ENCODE measurements at regions not wholly inside any gene's neighbourhood (a gene's known extent, or its start where the extent isn't known, plus 50 kb on each side); places are given as distances from the start of the nearest gene placed in this dataset.

DNA sequence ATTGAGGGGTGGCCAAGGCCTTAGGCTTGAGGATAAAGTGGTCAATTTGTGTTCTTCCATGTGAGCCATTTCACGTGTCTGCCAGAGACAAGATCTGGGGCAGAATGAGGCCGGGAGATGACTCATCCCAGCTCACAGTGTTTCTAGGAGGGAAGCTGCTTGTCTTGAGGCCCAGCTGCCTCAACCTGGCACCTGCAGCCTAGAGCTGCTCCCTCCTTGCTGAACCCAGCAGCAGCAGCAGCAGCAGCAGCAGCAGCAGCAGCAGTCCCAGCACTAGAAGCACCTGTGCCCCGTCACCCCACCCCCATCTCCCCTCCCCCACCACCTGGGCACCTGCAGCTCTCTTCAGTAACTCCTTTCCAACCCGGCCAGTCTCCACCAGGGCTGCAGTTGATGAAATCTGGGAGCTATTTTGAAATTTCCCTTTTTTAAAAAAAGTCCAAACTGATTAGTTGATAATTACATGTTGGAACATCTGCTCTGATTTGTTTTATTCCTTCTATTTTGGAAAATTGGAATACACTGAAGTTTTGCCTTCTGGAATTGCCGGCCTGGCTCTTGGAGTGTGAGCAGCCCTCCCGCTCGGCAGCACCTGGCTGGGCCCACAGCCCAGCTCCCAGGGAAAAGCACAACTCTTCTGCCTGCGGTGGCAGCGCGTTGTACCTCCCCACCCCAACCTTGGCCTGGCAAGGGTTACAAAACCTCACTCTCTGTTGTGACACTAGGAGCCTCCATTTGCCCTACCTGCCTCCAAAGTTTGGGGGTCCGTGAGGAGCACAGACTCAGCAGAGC is 143.5 kb downstream of the NXPE2 start:
- H3K27ac ChIP-seq (ENCODE audit: control insufficient read depth, insufficient read depth, low read length): no peak overlapping the region
- no peaks in the 10 kb centered on the region for H4K20me1 ChIP-seq (ENCODE audit: control insufficient read depth, extremely low read depth, insufficient read depth, low read length)
- H3K9me1 ChIP-seq (ENCODE audit: control insufficient read depth, extremely low read depth, insufficient read depth, low read length): no peaks in the 10 kb centered on the region
- no peaks in the 10 kb centered on the region for H3K27me3 ChIP-seq (ENCODE audit: control insufficient read depth, extremely low read depth, insufficient read depth, low read length)
- H2AFZ ChIP-seq (ENCODE audit: control insufficient read depth, low read length): no peak overlapping the region
- no peak for DNase-seq (ENCODE audit: low read depth, low spot score)
- no peaks in the 10 kb centered on the region for H3K79me2 ChIP-seq (ENCODE audit: control insufficient read depth, insufficient read depth, low read length)
- H3K9me3 ChIP-seq (ENCODE audit: control insufficient read depth, low read depth, low read length): no peaks in the 10 kb centered on the region
- H3K4me1 ChIP-seq (ENCODE audit: control insufficient read depth, extremely low read depth, insufficient read depth, low read length): no peaks in the 10 kb centered on the region
- no peak for FAIRE-seq
- dilution Hi-C loops (cut with MboI; ENCODE audit: extremely low pct_ligation_motif_present, low sequenced_read_pairs): no loop called here
- TF ChIP-seq, protein P1, sequence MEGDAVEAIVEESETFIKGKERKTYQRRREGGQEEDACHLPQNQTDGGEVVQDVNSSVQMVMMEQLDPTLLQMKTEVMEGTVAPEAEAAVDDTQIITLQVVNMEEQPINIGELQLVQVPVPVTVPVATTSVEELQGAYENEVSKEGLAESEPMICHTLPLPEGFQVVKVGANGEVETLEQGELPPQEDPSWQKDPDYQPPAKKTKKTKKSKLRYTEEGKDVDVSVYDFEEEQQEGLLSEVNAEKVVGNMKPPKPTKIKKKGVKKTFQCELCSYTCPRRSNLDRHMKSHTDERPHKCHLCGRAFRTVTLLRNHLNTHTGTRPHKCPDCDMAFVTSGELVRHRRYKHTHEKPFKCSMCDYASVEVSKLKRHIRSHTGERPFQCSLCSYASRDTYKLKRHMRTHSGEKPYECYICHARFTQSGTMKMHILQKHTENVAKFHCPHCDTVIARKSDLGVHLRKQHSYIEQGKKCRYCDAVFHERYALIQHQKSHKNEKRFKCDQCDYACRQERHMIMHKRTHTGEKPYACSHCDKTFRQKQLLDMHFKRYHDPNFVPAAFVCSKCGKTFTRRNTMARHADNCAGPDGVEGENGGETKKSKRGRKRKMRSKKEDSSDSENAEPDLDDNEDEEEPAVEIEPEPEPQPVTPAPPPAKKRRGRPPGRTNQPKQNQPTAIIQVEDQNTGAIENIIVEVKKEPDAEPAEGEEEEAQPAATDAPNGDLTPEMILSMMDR (optimal IDR thresholded peaks at IDR 0.05 in 1 of 3, IDR thresholded peaks at IDR 0.05 in 1 of 3, conservative IDR thresholded peaks at IDR 0.05 in 1 of 3; ENCODE audit: extremely low read depth in 1 of 3, insufficient read depth in 2 of 3, low read length in 3 of 3): no peak
- TF ChIP-seq EZH2 (IDR thresholded peaks at IDR 0.05; ENCODE audit: low read length): no peak
- H3K4me3 ChIP-seq (ENCODE audit: control insufficient read depth in 2 of 3, extremely low read depth in 1 of 3, insufficient read depth in 2 of 3, low read depth in 1 of 3, low read length in 3 of 3): no peak overlapping the region
- no peaks in the 10 kb centered on the region for H3K36me3 ChIP-seq (ENCODE audit: control insufficient read depth in 2 of 2, extremely low read depth in 1 of 2, insufficient read depth in 2 of 2, low read length in 2 of 2)
- no peak overlapping the region for H3K9ac ChIP-seq (ENCODE audit: control insufficient read depth, extremely low read depth, insufficient read depth, low read length)
- no peak overlapping the region for H3K4me2 ChIP-seq (ENCODE audit: control insufficient read depth, extremely low read depth, insufficient read depth, low read depth, low read length)

DNA sequence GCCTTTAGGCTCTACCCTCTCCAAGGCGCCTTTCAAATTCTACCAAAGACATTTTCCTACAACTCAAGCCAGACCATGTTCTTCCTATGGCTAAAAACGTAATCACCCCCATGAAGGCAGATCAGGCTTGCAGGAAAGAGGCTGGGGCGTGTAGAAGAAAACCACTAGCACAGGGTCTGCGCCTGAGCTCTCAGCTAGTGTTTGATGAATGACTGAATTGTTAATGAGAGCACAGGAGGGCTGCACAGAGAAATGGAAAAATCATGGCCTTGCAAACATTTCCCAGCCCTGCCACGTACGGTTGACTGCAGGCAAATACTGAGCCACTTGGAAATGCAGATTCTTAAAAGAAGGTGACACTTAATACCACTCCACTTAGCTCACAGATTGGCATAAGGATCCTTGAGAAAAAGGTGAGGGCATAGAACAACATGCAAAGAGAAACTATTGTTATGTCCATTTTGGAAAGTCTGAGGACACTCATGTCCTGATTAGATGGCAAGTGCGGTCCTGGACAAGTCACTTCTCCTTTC is 148.6 kb downstream of the NXPE2 start:
- no peak for FAIRE-seq
- H3K9me3 ChIP-seq (ENCODE audit: control insufficient read depth, low read depth, low read length): no peaks in the 10 kb centered on the region
- H3K27ac ChIP-seq (ENCODE audit: control insufficient read depth, insufficient read depth, low read length): no peak overlapping the region
- DNase-seq (ENCODE audit: low read depth, low spot score): no peak
- H3K79me2 ChIP-seq (ENCODE audit: control insufficient read depth, insufficient read depth, low read length): no peaks in the 10 kb centered on the region
- no peak overlapping the region for H3K9ac ChIP-seq (ENCODE audit: control insufficient read depth, extremely low read depth, insufficient read depth, low read length)
- no peak overlapping the region for H2AFZ ChIP-seq (ENCODE audit: control insufficient read depth, low read length)
- H3K4me2 ChIP-seq (ENCODE audit: control insufficient read depth, extremely low read depth, insufficient read depth, low read depth, low read length): no peak overlapping the region
- no peaks in the 10 kb centered on the region for H3K9me1 ChIP-seq (ENCODE audit: control insufficient read depth, extremely low read depth, insufficient read depth, low read length)
- no peaks in the 10 kb centered on the region for H3K4me1 ChIP-seq (ENCODE audit: control insufficient read depth, extremely low read depth, insufficient read depth, low read length)
- dilution Hi-C loops (cut with MboI; ENCODE audit: extremely low pct_ligation_motif_present, low sequenced_read_pairs): no loop called here
- TF ChIP-seq EZH2 (IDR thresholded peaks at IDR 0.05; ENCODE audit: low read length): no peak
- TF ChIP-seq, protein P1 (optimal IDR thresholded peaks at IDR 0.05 in 1 of 3, IDR thresholded peaks at IDR 0.05 in 1 of 3, conservative IDR thresholded peaks at IDR 0.05 in 1 of 3; ENCODE audit: extremely low read depth in 1 of 3, insufficient read depth in 2 of 3, low read length in 3 of 3): no peak
- no peak overlapping the region for H3K4me3 ChIP-seq (ENCODE audit: control insufficient read depth in 2 of 3, extremely low read depth in 1 of 3, insufficient read depth in 2 of 3, low read depth in 1 of 3, low read length in 3 of 3)
- H4K20me1 ChIP-seq (ENCODE audit: control insufficient read depth, extremely low read depth, insufficient read depth, low read length): no peaks in the 10 kb centered on the region
- H3K36me3 ChIP-seq (ENCODE audit: control insufficient read depth in 2 of 2, extremely low read depth in 1 of 2, insufficient read depth in 2 of 2, low read length in 2 of 2): no peaks in the 10 kb centered on the region
- H3K27me3 ChIP-seq (ENCODE audit: control insufficient read depth, extremely low read depth, insufficient read depth, low read length): no peaks in the 10 kb centered on the region

Data from keratinocyte (primary cell).